GM18870 (cell line): ENCODE measurements at regions not wholly inside any gene's neighbourhood (a gene's known extent, or its start where the extent isn't known, plus 50 kb on each side); places are given as distances from the start of the nearest gene placed in this dataset.
"Not testable (repeated sequence)": the region's sequence is repeated elsewhere in the genome, so short reads cannot be mapped to it uniquely, and the experiment has no call there.

Experiments
- ATAC-seq: cut with Tn5 transposase; IDR thresholded peaks from one replicate; pipeline ENCODE4 v1.9.1; 2021; ENCODE audit warnings: moderate library complexity; ENCODE audit not compliant: unreplicated experiment

DNA sequence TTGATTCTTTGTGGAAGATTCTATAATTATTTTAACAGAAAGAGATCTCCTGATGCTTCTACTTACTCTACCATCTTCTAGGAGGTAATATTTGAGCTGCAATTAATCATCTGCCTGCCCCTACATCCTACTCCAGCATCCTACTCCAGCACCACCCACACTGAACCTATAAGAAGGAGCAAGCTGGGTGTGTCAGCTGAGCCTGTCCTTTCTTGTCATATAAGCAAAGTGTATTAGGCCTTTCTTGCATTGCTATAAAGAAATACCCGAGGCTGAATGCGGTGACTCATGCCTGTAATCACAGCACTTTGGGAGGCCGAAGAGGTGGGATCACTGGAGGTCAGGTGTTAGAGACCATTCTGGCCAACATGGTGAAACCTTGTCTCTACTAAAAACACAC, 84.2 kb upstream of the ARG1 start:
- no peak for ATAC-seq

DNA sequence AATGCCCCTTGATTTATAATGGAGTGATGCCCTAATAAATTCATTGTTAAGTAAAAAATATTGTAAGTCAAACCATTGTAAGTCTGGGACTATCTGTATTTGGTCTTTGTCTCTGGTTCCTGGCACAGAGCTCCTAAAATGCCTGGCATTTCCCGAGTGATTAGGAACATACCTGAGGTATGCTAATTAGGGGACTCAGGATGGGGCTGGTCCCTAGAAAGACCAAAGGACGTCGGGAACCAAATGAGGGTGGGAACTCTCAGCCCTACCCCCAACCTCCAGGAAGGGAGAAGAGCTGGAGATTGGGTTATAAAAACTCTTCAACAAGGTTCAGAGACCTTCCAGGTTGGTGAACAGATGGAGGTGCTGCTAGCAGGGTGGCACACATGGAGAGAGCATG, 82.6 kb upstream of the ARG1 start:
- ATAC-seq: no peak

DNA sequence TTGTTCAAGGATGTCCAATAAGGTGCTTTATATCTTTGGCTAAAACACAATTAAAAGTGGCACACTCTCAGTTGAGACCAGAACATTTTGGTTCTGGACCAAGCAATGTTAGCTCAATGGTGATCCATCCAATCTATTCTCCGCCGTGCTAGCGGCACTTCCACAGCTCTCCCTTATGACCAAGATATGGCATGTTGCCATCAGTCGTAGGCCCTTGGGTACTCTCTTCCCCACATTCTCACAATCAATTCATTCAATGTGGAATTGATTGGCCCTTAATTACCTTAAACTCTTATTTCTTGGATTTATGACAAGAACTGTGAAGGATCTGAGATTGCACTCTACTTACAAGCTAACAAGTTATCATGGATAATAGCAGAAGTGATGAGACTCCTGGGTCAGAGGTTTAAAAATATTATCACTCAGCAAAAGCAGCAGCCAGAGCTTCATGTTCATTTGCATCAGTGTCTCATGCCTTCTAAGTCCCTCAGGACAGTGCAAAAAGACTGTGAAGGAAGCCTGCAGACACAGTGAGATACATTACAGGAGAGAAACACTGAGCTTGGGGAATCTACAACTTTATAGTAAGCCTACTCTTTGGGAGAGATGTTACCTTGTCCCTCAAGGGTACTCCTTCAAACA, 80.0 kb upstream of the ARG1 start:
- ATAC-seq: no peak

DNA sequence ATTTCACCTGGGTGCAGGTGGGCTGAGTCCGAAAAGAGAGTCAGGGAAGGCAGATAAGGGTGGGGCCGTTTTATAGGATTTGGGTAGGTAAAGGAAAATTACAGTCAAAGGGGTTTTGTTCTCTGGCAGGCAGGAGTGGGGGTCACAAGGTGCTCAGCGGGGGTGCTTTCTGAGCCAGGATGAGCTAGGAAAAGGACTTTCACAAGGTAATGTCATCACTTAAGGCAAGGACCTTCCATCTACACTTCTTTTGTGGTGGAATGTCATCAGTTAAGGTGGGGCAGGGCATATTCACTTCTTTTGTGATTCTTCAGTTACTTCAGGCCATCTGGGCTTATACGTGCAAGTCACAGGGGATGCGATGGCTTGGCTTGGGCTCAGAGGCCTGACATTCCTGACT, 68.6 kb upstream of the ARG1 start:
- ATAC-seq: not testable (repeated sequence)

DNA sequence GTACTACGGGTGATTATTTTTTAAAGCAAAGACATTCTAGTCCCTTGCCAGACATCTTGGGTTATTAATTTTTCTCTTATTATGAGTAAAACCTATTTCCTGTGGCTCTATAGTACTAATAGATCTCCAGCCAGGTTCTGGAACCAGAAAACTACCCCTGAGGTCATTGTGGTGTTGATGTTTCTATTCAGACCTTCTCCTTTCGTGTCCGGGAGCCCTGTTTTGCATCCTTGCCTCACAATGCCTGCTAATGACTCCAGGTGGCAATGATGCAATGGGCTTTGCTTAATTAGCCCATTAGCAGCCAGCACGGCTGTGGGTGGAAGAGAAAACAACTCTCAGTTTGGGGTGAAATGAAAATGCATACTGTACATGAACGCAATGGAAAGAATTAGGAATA, 62.9 kb upstream of the ARG1 start:
- ATAC-seq: no peak

DNA sequence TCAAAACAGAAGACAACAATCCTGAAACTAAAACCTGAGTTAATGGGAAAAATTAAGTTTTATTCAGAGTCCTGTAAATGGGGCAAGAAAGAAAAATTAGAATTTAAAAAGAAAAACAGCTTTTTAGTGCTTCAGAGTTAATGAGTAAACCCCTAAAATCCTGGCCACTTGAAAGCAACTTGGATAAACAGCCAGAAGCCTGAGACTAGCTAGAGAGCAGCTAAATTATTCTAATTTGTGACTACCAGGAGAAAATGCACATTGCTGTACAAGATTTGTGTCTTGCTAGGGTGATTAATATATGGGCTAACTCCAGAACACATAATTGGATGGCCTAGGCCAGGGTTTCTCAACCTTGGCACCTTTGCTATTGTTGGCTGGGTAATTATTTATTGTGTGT, 62.4 kb upstream of the ARG1 start:
- no peak for ATAC-seq

DNA sequence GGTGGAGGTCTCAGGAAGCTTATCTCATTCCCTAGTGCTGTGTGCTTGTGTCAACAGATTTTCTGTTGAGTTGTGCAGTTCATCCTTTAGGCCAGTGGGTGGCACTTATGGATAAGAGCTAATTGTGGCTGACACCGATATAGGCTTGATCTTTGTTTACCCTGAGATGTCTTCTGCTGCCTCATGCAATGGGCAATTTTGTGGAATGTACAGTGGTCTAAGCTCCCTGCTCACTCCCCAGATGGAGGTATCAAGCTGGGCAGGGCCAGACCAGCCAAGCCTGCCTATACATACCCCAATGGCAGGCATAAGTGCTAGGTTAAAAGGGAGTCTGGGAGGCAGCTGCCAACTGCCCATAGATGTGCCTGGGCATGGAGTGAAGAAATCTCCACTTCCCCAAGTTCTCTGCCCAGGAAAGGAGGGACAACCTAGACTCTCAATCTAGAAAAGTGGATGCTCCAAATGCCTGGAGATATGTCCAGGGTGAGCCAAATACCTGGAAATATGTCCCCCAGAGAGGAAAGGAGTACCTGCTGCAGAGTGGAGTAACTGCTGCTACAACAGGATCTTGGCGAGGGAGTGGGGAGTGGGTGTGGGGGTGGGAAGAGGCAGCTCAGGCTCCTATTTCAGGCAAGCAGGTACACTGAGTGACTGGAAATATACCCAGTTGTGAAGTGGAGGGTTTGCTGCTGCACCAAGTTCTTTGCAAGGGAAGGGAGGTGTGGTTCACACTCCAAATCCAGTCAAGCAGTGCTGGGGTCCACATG, 53.2 kb upstream of the ARG1 start:
- ATAC-seq: peak; percentile 92
